Right lobe of liver (tissue), 4 donors: ENCODE measurements at regions not wholly inside any gene's neighbourhood (a gene's known extent, or its start where the extent isn't known, plus 50 kb on each side); places are given as distances from the start of the nearest gene placed in this dataset.

Experiments used
- CTCF ChIP-seq, 4 donors: fragments of 200-600 bp in 3 of 4; fragments of 450-650 bp in 1 of 4; IDR thresholded peaks; one replicate each; pipeline versions ENCODE4 v1.5.1 to v1.8.0; 2016 to 2022; ENCODE audit warnings: antibody characterized with exemption in 4 of 4, mild to moderate bottlenecking in 2 of 4
- POLR2A ChIP-seq: fragments of 450-650 bp; IDR thresholded peaks from one replicate; pipeline ENCODE4 v1.6.1; 2017; ENCODE audit warnings: antibody characterized with exemption, mild to moderate bottlenecking
- donor health status: DM: no; HTN: no; CAD: no.
- donor health status: DM: no; HTN: no; CAD: no.
- donor health status: DM: no; HTN: yes; CAD: no.

- no peak for TF ChIP-seq CTCF (IDR thresholded peaks at IDR 0.05)
- no peak for TF ChIP-seq POLR2A
These were observed 626.1 kb upstream of the SLITRK6 start for GRCh38 chr13:86425170-86425815.
